ENCODE measurements at regions not wholly inside any gene's neighbourhood (a gene's known extent, or its start where the extent isn't known, plus 50 kb on each side); places are given as distances from the start of the nearest gene placed in this dataset.

DNA sequence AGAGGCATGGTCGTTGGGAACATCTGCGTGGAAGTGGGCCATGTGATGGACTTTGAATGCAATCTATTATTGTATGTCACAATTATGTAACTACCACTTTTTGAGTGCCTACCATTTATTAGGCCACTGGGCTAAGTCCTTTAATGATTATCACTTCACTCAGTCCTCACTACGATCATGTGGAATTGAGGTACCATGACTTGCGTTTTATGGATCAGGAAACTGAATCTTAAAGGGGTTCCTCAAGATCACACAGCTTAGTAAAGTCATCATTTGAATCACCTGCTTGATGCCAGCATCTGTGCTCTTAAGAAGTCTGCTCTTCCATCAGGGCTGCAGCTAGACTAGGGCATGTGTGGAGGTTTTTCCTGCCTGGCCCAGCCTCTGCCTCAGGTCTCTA, 136.7 kb downstream of the DAD1 start:
- Histone ChIP-seq H3K9me3 (no peaks in the 10 kb centered on the region), H3K4me1 (no peaks in the 10 kb centered on the region), H3K4me3 (no peak overlapping the region), H3K27me3 (no peaks in the 10 kb centered on the region), H3K27ac (no peak overlapping the region), H3K36me3 (ENCODE audit: low read depth, missing control alignments) (no peaks in the 10 kb centered on the region)
- intact Hi-C loops (cut with DNase I; ENCODE audit: low total_unique reads) = no loop called here
- no peak for DNase-seq
- WGBS, 2 donors = 88 to 98% methylated on average over 4 of the region's 4 CpGs
- no peak for TF ChIP-seq POLR2A (IDR thresholded peaks at IDR 0.05)
- TF ChIP-seq, protein P1, sequence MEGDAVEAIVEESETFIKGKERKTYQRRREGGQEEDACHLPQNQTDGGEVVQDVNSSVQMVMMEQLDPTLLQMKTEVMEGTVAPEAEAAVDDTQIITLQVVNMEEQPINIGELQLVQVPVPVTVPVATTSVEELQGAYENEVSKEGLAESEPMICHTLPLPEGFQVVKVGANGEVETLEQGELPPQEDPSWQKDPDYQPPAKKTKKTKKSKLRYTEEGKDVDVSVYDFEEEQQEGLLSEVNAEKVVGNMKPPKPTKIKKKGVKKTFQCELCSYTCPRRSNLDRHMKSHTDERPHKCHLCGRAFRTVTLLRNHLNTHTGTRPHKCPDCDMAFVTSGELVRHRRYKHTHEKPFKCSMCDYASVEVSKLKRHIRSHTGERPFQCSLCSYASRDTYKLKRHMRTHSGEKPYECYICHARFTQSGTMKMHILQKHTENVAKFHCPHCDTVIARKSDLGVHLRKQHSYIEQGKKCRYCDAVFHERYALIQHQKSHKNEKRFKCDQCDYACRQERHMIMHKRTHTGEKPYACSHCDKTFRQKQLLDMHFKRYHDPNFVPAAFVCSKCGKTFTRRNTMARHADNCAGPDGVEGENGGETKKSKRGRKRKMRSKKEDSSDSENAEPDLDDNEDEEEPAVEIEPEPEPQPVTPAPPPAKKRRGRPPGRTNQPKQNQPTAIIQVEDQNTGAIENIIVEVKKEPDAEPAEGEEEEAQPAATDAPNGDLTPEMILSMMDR (IDR thresholded peaks at IDR 0.05) = no peak

DNA sequence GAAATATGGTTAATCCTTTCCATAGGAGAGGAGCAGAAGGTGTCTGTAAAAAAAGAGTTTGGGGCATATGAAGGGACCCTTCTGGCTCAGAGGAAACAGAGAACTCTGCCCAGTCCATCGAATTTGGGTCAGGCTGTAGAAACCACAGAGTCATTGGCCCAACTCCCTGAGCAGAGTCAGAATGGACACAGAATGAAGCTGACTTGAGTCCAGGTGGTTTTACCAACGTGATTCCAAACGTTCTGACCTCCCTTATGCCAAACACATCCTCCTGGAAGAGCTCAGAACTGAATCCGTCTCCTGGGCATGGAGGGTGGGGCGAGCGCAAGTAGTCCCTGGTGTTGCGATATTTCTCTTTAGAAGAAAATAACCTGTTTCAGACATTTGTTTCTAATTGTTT, 138.8 kb downstream of the DAD1 start:
- Histone ChIP-seq H3K4me3 (no peak overlapping the region), H3K36me3 (ENCODE audit: low read depth, missing control alignments) (no peaks in the 10 kb centered on the region), H3K4me1 (no peaks in the 10 kb centered on the region), H3K27me3 (no peaks in the 10 kb centered on the region), H3K9me3 (no peaks in the 10 kb centered on the region), H3K27ac (no peak overlapping the region)
- 67 to 72% methylated on average over 7 of the region's 7 CpGs for WGBS, 2 donors
- no peak for DNase-seq
- intact Hi-C loops (cut with DNase I; ENCODE audit: low total_unique reads) = no loop called here
- TF ChIP-seq POLR2A (IDR thresholded peaks at IDR 0.05) = no peak
- TF ChIP-seq, protein P1 (IDR thresholded peaks at IDR 0.05) = no peak

DNA sequence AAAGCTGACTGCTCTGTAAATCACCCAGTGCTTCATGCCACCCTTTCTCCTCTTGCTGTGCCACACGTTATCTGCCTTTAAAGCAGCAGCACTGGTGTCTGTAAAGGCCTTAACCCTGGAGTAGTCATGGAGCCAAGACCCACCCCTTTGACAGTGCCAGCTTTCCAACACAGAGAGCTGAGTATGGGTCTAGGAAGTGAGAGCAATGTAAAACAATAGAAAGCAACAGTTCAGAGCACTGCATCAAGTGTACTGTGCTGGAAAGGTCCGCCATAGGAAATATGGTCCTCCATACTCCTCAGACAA, 139.5 kb downstream of the DAD1 start:
- no peak for TF ChIP-seq POLR2A (IDR thresholded peaks at IDR 0.05)
- TF ChIP-seq, protein P1 (IDR thresholded peaks at IDR 0.05) = no peak
- no peak for DNase-seq
- 91 to 92% methylated on average over 2 of the region's 2 CpGs for WGBS, 2 donors

DNA sequence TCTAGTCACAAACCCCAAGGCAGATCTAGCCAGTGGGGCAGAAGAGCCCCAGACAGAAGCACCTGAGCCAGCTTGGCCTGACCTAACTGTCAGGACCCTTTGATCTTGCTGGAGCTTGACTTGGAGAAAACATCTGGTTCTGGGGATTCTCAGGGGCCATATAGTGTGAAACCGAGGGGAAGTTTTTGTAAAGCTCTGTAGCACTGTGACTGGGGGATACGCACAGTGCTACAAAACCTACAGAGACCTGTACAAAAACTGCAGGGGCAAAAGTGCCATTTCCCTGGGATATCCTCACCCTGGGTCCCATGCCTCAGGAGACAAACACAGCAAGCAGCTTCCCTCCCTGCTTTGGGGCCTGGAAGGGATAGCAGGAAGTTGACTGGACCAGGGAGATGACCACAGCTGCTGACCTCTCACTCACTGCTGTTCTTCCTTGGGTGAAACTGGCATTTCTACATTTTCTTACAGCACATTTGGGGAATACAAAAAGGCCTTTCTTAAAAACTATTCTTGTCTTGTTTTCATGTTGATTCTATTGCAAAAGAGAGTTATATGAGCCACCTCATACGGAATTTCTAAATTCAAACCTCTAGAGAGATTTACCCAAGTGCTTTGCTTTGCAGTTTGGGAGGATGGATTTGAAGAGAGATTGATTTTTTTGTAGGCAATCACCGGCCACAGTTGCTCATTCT, 140.0 kb downstream of the DAD1 start:
- no peak for DNase-seq
- intact Hi-C loops (cut with DNase I; ENCODE audit: low total_unique reads) = no loop called here
- no peaks in the 10 kb centered on the region for H3K27me3 ChIP-seq
- 83 to 86% methylated on average over 4 of the region's 4 CpGs for WGBS, 2 donors
- TF ChIP-seq POLR2A (IDR thresholded peaks at IDR 0.05) = no peak
- TF ChIP-seq, protein P1 (IDR thresholded peaks at IDR 0.05) = no peak
- no peaks in the 10 kb centered on the region for H3K36me3 ChIP-seq (ENCODE audit: low read depth, missing control alignments)
- no peak overlapping the region for H3K27ac ChIP-seq
- H3K4me3 ChIP-seq = no peak overlapping the region
- no peaks in the 10 kb centered on the region for H3K4me1 ChIP-seq
- H3K9me3 ChIP-seq = no peaks in the 10 kb centered on the region

More for the DNA sequence above, 139.5 kb downstream of the DAD1 start:
- no peaks in the 10 kb centered on the region for H3K36me3 ChIP-seq (ENCODE audit: low read depth, missing control alignments)
- no peaks in the 10 kb centered on the region for H3K27me3 ChIP-seq
- H3K27ac ChIP-seq = no peak overlapping the region
- no peaks in the 10 kb centered on the region for H3K9me3 ChIP-seq
- H3K4me1 ChIP-seq = no peaks in the 10 kb centered on the region
- intact Hi-C loops (cut with DNase I; ENCODE audit: low total_unique reads) = no loop called here
- no peak overlapping the region for H3K4me3 ChIP-seq
